Stimulated activated CD4-positive, alpha-beta T cell treated with anti-CD3 and anti-CD28 coated beads, Interleukin-1b, Interleukin-23, amount 100 ng/mL, for 24 hours (primary cell): ENCODE measurements at regions not wholly inside any gene's neighbourhood (a gene's known extent, or its start where the extent isn't known, plus 50 kb on each side); places are given as distances from the start of the nearest gene placed in this dataset.
"Not testable (repeated sequence)": the region's sequence is repeated elsewhere in the genome, so short reads cannot be mapped to it uniquely, and the experiment has no call there.

Experiments used
- DNase-seq, 4 experiments: peaks; one replicate each; pipeline ENCODE4 v3.0.0-alpha.2; 2020; ENCODE audit warnings: low read depth in 4 of 4, low spot score in 1 of 4

- DNase-seq: no peak
Observed at GRCh38 chr3:164752812-164753211, 325.5 kb downstream of the SI start.

GRCh38 chr3:164748626-164749025, 329.7 kb downstream of the SI start:
- DNase-seq: no peak

GRCh38 chr3:164741869-164742268, 336.4 kb downstream of the SI start:
- DNase-seq: no peak

- no peak for DNase-seq
Observed at GRCh38 chr3:164737174-164737573, 341.1 kb downstream of the SI start.

GRCh38 chr3:164732166-164732565, 346.1 kb downstream of the SI start:
- DNase-seq: no peak

- no peak for DNase-seq
Observed at GRCh38 chr3:164730815-164731360, 347.4 kb downstream of the SI start.

GRCh38 chr3:164723396-164723795, 354.9 kb downstream of the SI start:
- no peak for DNase-seq

- DNase-seq: not testable (repeated sequence)
Observed at GRCh38 chr3:164702808-164703207, 375.5 kb downstream of the SI start.

- no peak for DNase-seq
Observed at GRCh38 chr3:164687902-164688301, 390.4 kb downstream of the SI start.

- DNase-seq: no peak
Observed at GRCh38 chr3:164687211-164687610, 391.1 kb downstream of the SI start.

- no peak for DNase-seq
Observed at GRCh38 chr3:164683489-164683888, 394.8 kb downstream of the SI start.

- DNase-seq: no peak
Observed at GRCh38 chr3:164679245-164679644, 399.1 kb downstream of the SI start.

GRCh38 chr3:164677317-164677716, 401.0 kb downstream of the SI start:
- DNase-seq: no peak

GRCh38 chr3:164673738-164674137, 404.6 kb downstream of the SI start:
- DNase-seq: no peak

- DNase-seq: no peak
Observed at GRCh38 chr3:164658125-164658524, 420.2 kb downstream of the SI start.

GRCh38 chr3:164657631-164658030, 420.7 kb downstream of the SI start:
- no peak for DNase-seq

GRCh38 chr3:164655462-164655861, 422.8 kb downstream of the SI start:
- no peak for DNase-seq

- DNase-seq: no peak
Observed at GRCh38 chr3:164641071-164641470, 437.2 kb downstream of the SI start.

- no peak for DNase-seq
Observed at GRCh38 chr3:164640591-164640990, 437.7 kb downstream of the SI start.

GRCh38 chr3:164620956-164621355, 457.3 kb downstream of the SI start:
- DNase-seq: no peak

GRCh38 chr3:164620423-164620822, 457.9 kb downstream of the SI start:
- DNase-seq: no peak

GRCh38 chr3:164612751-164613150, 465.5 kb downstream of the SI start:
- no peak for DNase-seq

GRCh38 chr3:164608554-164609276, 469.6 kb downstream of the SI start:
- no peak for DNase-seq
